ENCODE measurements at regions not wholly inside any gene's neighbourhood (a gene's known extent, or its start where the extent isn't known, plus 50 kb on each side); places are given as distances from the start of the nearest gene placed in this dataset.

- no peak for DNase-seq
- no peak overlapping the region for H3K4me3 Mint-ChIP-seq
- H3K27ac Mint-ChIP-seq = no peak overlapping the region
- no peaks in the 10 kb centered on the region for H3K36me3 Mint-ChIP-seq (ENCODE audit: low read depth)
- H3K9me3 Mint-ChIP-seq = no peaks in the 10 kb centered on the region
- no peaks in the 10 kb centered on the region for H3K27me3 Mint-ChIP-seq (ENCODE audit: insufficient read depth)
- no peaks in the 10 kb centered on the region; the same call in 1 of the 2 replicates for H3K4me1 Mint-ChIP-seq (ENCODE audit: low read depth)
- no peak for TF ChIP-seq CTCF (IDR thresholded peaks at IDR 0.05)
Measured at GRCh38 chr2:53150146-53150545, 617.5 kb upstream of the CHAC2 start.

- Mint-ChIP-seq H3K27ac (no peak overlapping the region), H3K9me3 (no peaks in the 10 kb centered on the region), H3K4me1 (ENCODE audit: low read depth) (no peaks in the 10 kb centered on the region; the same call in 1 of the 2 replicates), H3K4me3 (no peak overlapping the region), H3K27me3 (ENCODE audit: insufficient read depth) (peaks cover 2% of the 10 kb centered on the region), H3K36me3 (ENCODE audit: low read depth) (no peaks in the 10 kb centered on the region)
- no peak for DNase-seq
- TF ChIP-seq CTCF (IDR thresholded peaks at IDR 0.05) = no peak
Measured at GRCh38 chr2:53148221-53148620, 619.4 kb upstream of the CHAC2 start.

GRCh38 chr2:53131416-53131815 lies 636.2 kb upstream of the CHAC2 start:
- Mint-ChIP-seq H3K4me3 (peak overlapping the region; percentile 6), H3K36me3 (ENCODE audit: low read depth) (no peaks in the 10 kb centered on the region), H3K9me3 (no peaks in the 10 kb centered on the region), H3K27me3 (ENCODE audit: insufficient read depth) (no peaks in the 10 kb centered on the region; the same call in 1 of the 2 replicates), H3K27ac (peak overlapping the region; percentile 47), H3K4me1 (ENCODE audit: low read depth) (peaks cover 33% of the 10 kb centered on the region)
- TF ChIP-seq CTCF (IDR thresholded peaks at IDR 0.05) = no peak
- DNase-seq = peak; percentile 28

GRCh38 chr2:53130441-53130943 lies 637.1 kb upstream of the CHAC2 start:
- H3K27ac Mint-ChIP-seq = peak overlapping the region; percentile 81

GRCh38 chr2:53129851-53130250 lies 637.8 kb upstream of the CHAC2 start:
- Mint-ChIP-seq H3K27ac (peak overlapping the region; percentile 81), H3K36me3 (ENCODE audit: low read depth) (no peaks in the 10 kb centered on the region), H3K27me3 (ENCODE audit: insufficient read depth) (no peaks in the 10 kb centered on the region; the same call in 1 of the 2 replicates), H3K9me3 (no peaks in the 10 kb centered on the region), H3K4me1 (ENCODE audit: low read depth) (peaks cover 33% of the 10 kb centered on the region), H3K4me3 (peak overlapping the region; percentile 73)
- no peak for TF ChIP-seq CTCF (IDR thresholded peaks at IDR 0.05)
- DNase-seq = peak; percentile 69

More at GRCh38 chr2:53130441-53130943, 637.1 kb upstream of the CHAC2 start:
- H3K36me3 Mint-ChIP-seq (ENCODE audit: low read depth) = no peaks in the 10 kb centered on the region
- no peaks in the 10 kb centered on the region; the same call in 1 of the 2 replicates for H3K27me3 Mint-ChIP-seq (ENCODE audit: insufficient read depth)
- no peak for TF ChIP-seq CTCF (IDR thresholded peaks at IDR 0.05)
- H3K9me3 Mint-ChIP-seq = no peaks in the 10 kb centered on the region
- peaks cover 33% of the 10 kb centered on the region for H3K4me1 Mint-ChIP-seq (ENCODE audit: low read depth)
- DNase-seq = peak; percentile 73
- peak overlapping the region; percentile 73 for H3K4me3 Mint-ChIP-seq

Data from HFFc6 (cell line).